Liver (tissue), 8 donors: ENCODE measurements at regions not wholly inside any gene's neighbourhood (a gene's known extent, or its start where the extent isn't known, plus 50 kb on each side); places are given as distances from the start of the nearest gene placed in this dataset.

Experiments
- DNase-seq: peaks from one replicate; pipeline ENCODE4 v3.0.0-alpha.2; 2017; ENCODE audit warnings: low spot score
- H3K27ac ChIP-seq, 2 donors: one replicate each; pipeline ENCODE4 v1.7.0; 2013; ENCODE audit warnings: inconsistent platforms in 2 of 2, low read length in 2 of 2, control low read depth in 1 of 2, low read depth in 1 of 2, mild to moderate bottlenecking in 1 of 2
- H3K27me3 ChIP-seq, 4 donors: one replicate each; pipeline versions ENCODE4 v1.6.1 to v1.7.0; 2013; ENCODE audit warnings: low read length in 3 of 4, inconsistent platforms in 1 of 4, mild to moderate bottlenecking in 1 of 4, moderate library complexity in 1 of 4; ENCODE audit not compliant: control insufficient read depth in 4 of 4, insufficient read depth in 4 of 4
- H3K36me3 ChIP-seq, 4 donors: one replicate each; pipeline versions ENCODE4 v1.6.1 to v1.7.0; 2013; ENCODE audit warnings: low read length in 3 of 4, mild to moderate bottlenecking in 3 of 4, low read depth in 1 of 4, moderate library complexity in 1 of 4; ENCODE audit not compliant: control insufficient read depth in 4 of 4, insufficient read depth in 3 of 4
- H3K4me1 ChIP-seq, 4 donors: one replicate each; pipeline versions ENCODE4 v1.6.1 to v1.7.0; 2013; ENCODE audit warnings: low read length in 3 of 4, mild to moderate bottlenecking in 3 of 4, moderate library complexity in 1 of 4; ENCODE audit not compliant: control insufficient read depth in 4 of 4, insufficient read depth in 4 of 4
- H3K4me3 ChIP-seq, 3 donors: one replicate each; pipeline versions ENCODE4 v1.6.1 to v1.7.0; 2013; ENCODE audit warnings: low read length in 3 of 3, control low read depth in 1 of 3, low read depth in 1 of 3, mild to moderate bottlenecking in 1 of 3
- H3K9ac ChIP-seq, 2 donors: one replicate each; pipeline ENCODE4 v1.7.0; 2013; ENCODE audit warnings: low read length in 2 of 2, mild to moderate bottlenecking in 2 of 2, moderate library complexity in 2 of 2, control low read depth in 1 of 2, low read depth in 1 of 2
- H3K9me3 ChIP-seq, 4 donors: one replicate each; pipeline versions ENCODE4 v1.6.1 to v1.7.0; 2013; ENCODE audit warnings: low read length in 3 of 4; ENCODE audit not compliant: control insufficient read depth in 4 of 4
- ATF3 ChIP-seq: IDR thresholded peaks from 2 replicates; pipeline ENCODE4 v1.6.1; 2016; ENCODE audit warnings: antibody characterized with exemption
- CTCF ChIP-seq: fragments of 150-350 bp; IDR thresholded peaks from 2 replicates; pipeline ENCODE4 v1.5.1; 2017; ENCODE audit warnings: improper control_type of control experiment, low read depth, low read length; ENCODE audit not compliant: missing input control
- EGR1 ChIP-seq, 2 donors: IDR thresholded peaks; 2 replicates each; pipeline ENCODE4 v1.6.1; 2016 to 2018; ENCODE audit warnings: antibody characterized with exemption in 2 of 2, low read depth in 2 of 2
- FOXA1 ChIP-seq: IDR thresholded peaks from 2 replicates; pipeline ENCODE4 v1.6.1; 2016; ENCODE audit warnings: antibody characterized with exemption
- FOXA2 ChIP-seq: IDR thresholded peaks from 2 replicates; pipeline ENCODE4 v1.6.1; 2016; ENCODE audit warnings: antibody characterized with exemption
- GABPA ChIP-seq, 2 donors: IDR thresholded peaks in 1 of 2; conservative IDR thresholded peaks in 1 of 2; 2 replicates each; pipeline ENCODE4 v1.6.1; 2016; ENCODE audit warnings: antibody characterized with exemption in 2 of 2, mild to moderate bottlenecking in 1 of 2, moderate library complexity in 1 of 2
- HNF4A ChIP-seq, 2 donors: conservative IDR thresholded peaks; 2 replicates each; pipeline ENCODE4 v1.6.1; 2016; ENCODE audit warnings: antibody characterized with exemption in 2 of 2, mild to moderate bottlenecking in 2 of 2
- HNF4G ChIP-seq: IDR thresholded peaks from 2 replicates; pipeline ENCODE4 v1.6.1; 2016; ENCODE audit warnings: antibody characterized with exemption
- JUND ChIP-seq, 2 donors: IDR thresholded peaks; 2 replicates each; pipeline ENCODE4 v1.6.1; 2016; ENCODE audit warnings: antibody characterized with exemption in 2 of 2
- NR2F2 ChIP-seq: IDR thresholded peaks from 2 replicates; pipeline ENCODE4 v1.6.1; 2016; ENCODE audit warnings: antibody characterized with exemption
- RAD21 ChIP-seq, 2 donors: IDR thresholded peaks; 2 replicates each; pipeline ENCODE4 v1.6.1; 2016; ENCODE audit warnings: antibody characterized with exemption in 2 of 2, mild to moderate bottlenecking in 2 of 2
- SP1 ChIP-seq: IDR thresholded peaks from 2 replicates; pipeline ENCODE4 v1.6.1; 2018; ENCODE audit warnings: antibody characterized with exemption, mild to moderate bottlenecking
- TAF1 ChIP-seq: conservative IDR thresholded peaks from 2 replicates; pipeline ENCODE4 v1.6.1; 2016; ENCODE audit warnings: antibody characterized with exemption, mild to moderate bottlenecking
- YY1 ChIP-seq: IDR thresholded peaks from 2 replicates; pipeline ENCODE4 v1.6.1; 2016; ENCODE audit warnings: antibody characterized with exemption, mild to moderate bottlenecking
- ZBTB33 ChIP-seq: IDR thresholded peaks from 2 replicates; pipeline ENCODE4 v1.6.1; 2016; ENCODE audit warnings: antibody characterized with exemption
- WGBS: extraction: QIAGEN DNeasy Blood & Tissue Kit; methylation state at CpG from one replicate; pipeline ENCODE4 v1.1.7; 2013; 5-methylcytosine and 5-hydroxymethylcytosine counted together
- TF ChIP-seq, protein P1 (sequence below): IDR thresholded peaks from 2 replicates; pipeline ENCODE4 v1.6.1; 2016; ENCODE audit warnings: antibody characterized with exemption
- TF ChIP-seq, protein P2 (sequence below): IDR thresholded peaks from 2 replicates; pipeline ENCODE4 v1.6.1; 2016; ENCODE audit warnings: antibody characterized with exemption, mild to moderate bottlenecking
- donor health status: healthy.
- donor health status: healthy.
- donor health status: healthy.
- donor health status: healthy.
- donor health status: healthy.

GRCh38 chr11:37171451-37171850 is 573.4 kb upstream of the RAG2 start:
- DNase-seq: no peak
- Histone ChIP-seq H3K27me3 (no peaks in the 10 kb centered on the region), H3K9me3 (peaks cover 0 to 4% (median 0%) of the 10 kb centered on the region in 4 donors), H3K36me3 (no peaks in the 10 kb centered on the region), H3K4me1 (no peaks in the 10 kb centered on the region), H3K27ac (no peak overlapping the region), H3K9ac (no peak overlapping the region), H3K4me3 (no peak overlapping the region)
- TF ChIP-seq ZBTB33 (no peak), FOXA1 (no peak), JUND (IDR thresholded peaks at IDR 0.05) (no peak), ATF3 (no peak), EGR1 (IDR thresholded peaks at IDR 0.05; ENCODE audit: low read depth in 2 of 2) (no peak), SP1 (no peak), RAD21 (IDR thresholded peaks at IDR 0.05) (no peak), HNF4A (conservative IDR thresholded peaks at IDR 0.05) (no peak), CTCF (no peak)
- TF ChIP-seq, protein P1, sequence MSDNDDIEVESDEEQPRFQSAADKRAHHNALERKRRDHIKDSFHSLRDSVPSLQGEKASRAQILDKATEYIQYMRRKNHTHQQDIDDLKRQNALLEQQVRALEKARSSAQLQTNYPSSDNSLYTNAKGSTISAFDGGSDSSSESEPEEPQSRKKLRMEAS: no peak
- 41% methylated on average over 2 of the region's 2 CpGs for WGBS

- Histone ChIP-seq H3K4me3 (no peak overlapping the region), H3K36me3 (no peaks in the 10 kb centered on the region), H3K27me3 (no peaks in the 10 kb centered on the region), H3K9me3 (peaks cover 0 to 4% (median 0%) of the 10 kb centered on the region in 4 donors), H3K9ac (no peak overlapping the region), H3K27ac (no peak overlapping the region), H3K4me1 (no peaks in the 10 kb centered on the region)
- DNase-seq: no peak
- TF ChIP-seq RAD21 (IDR thresholded peaks at IDR 0.05) (no peak), HNF4G (no peak), GABPA (IDR thresholded peaks at IDR 0.05 in 1 of 2, conservative IDR thresholded peaks at IDR 0.05 in 1 of 2) (no peak), HNF4A (conservative IDR thresholded peaks at IDR 0.05) (no peak), CTCF (no peak), EGR1 (IDR thresholded peaks at IDR 0.05; ENCODE audit: low read depth in 2 of 2) (no peak), ZBTB33 (no peak), YY1 (no peak), FOXA1 (no peak), FOXA2 (no peak), NR2F2 (no peak), SP1 (no peak), TAF1 (no peak)
- TF ChIP-seq, protein P1: no peak
- TF ChIP-seq, protein P2, sequence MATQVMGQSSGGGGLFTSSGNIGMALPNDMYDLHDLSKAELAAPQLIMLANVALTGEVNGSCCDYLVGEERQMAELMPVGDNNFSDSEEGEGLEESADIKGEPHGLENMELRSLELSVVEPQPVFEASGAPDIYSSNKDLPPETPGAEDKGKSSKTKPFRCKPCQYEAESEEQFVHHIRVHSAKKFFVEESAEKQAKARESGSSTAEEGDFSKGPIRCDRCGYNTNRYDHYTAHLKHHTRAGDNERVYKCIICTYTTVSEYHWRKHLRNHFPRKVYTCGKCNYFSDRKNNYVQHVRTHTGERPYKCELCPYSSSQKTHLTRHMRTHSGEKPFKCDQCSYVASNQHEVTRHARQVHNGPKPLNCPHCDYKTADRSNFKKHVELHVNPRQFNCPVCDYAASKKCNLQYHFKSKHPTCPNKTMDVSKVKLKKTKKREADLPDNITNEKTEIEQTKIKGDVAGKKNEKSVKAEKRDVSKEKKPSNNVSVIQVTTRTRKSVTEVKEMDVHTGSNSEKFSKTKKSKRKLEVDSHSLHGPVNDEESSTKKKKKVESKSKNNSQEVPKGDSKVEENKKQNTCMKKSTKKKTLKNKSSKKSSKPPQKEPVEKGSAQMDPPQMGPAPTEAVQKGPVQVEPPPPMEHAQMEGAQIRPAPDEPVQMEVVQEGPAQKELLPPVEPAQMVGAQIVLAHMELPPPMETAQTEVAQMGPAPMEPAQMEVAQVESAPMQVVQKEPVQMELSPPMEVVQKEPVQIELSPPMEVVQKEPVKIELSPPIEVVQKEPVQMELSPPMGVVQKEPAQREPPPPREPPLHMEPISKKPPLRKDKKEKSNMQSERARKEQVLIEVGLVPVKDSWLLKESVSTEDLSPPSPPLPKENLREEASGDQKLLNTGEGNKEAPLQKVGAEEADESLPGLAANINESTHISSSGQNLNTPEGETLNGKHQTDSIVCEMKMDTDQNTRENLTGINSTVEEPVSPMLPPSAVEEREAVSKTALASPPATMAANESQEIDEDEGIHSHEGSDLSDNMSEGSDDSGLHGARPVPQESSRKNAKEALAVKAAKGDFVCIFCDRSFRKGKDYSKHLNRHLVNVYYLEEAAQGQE: no peak
Measured at GRCh38 chr11:37170311-37170710, 572.3 kb upstream of the RAG2 start.
